GM21526 (cell line): ENCODE measurements at regions not wholly inside any gene's neighbourhood (a gene's known extent, or its start where the extent isn't known, plus 50 kb on each side); places are given as distances from the start of the nearest gene placed in this dataset.
A peak's percentile ranks its signal among the peaks of the same experiment; 100 is the strongest.

Experiments used
- ATAC-seq: cut with Tn5 transposase; IDR thresholded peaks from one replicate; pipeline ENCODE4 v1.9.1; 2021; ENCODE audit warnings: moderate library complexity; ENCODE audit not compliant: unreplicated experiment, low FRiP score

DNA sequence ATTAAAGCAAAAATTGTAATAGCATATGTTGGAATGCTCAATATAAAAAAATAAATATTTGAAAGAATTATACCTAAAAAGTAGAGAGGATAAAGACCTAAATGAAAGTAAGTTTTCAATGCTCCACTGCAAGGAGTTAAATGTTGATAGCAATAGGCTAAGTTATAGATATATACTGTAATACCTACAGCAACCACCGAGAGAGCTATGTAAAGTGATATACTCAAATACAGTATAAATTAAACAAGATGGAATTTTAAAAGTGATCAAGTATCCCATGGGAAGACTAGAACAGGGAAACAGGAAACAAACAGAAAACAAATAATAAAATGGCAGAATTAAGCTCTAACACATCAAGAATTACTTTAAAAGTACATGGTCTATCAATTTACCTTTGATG is 73.9 kb downstream of the CASP3 start:
- ATAC-seq, result no peak

GRCh38 chr4:184574861-184575260 is 74.4 kb downstream of the CASP3 start:
- ATAC-seq, result no peak

- no peak for ATAC-seq
Measured at GRCh38 chr4:184573701-184574100, 75.5 kb downstream of the CASP3 start.

GRCh38 chr4:184568770-184569169 is 80.5 kb downstream of the CASP3 start:
- no peak for ATAC-seq

DNA sequence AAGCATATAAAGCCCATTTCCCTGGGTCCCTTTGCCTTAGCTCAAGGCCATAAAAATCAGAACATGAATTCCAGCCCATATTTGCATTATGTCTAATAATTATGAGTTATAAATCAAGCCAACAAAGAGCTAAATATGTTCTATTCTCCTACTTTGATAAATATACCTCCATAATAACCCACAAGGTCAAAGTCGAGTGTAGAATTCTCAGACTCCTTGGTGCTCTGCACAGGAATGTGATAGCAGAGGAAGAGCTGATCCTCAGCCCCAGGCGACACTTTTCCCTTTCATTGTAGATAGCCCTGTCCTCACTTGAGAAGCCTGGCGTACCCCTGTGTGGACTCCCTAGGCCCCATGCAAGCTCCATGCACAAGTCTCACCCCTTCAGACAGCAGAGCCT is 85.6 kb downstream of the CASP3 start:
- no peak for ATAC-seq

GRCh38 chr4:184558996-184559395 is 84.6 kb upstream of the IRF2 start:
- no peak for ATAC-seq

DNA sequence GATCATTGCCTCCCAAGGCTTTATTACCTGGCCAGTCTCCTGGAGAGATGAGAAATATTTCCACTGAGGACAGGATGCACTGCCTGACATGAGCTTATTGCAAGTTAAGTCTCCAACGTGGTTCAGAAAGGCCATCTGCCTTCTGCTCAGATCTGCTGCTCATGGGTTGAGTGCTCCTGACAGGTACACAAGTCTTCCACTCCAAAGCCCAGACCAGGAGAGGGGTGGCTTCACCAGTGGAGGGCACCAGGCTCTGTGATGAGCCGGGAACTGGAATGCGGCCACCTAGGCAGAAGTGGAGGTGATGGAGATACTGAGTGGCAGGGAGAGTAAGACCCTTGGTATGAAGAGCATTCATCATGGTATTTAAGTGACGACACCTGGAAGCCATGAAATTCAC is 79.5 kb upstream of the IRF2 start:
- ATAC-seq, result no peak

DNA sequence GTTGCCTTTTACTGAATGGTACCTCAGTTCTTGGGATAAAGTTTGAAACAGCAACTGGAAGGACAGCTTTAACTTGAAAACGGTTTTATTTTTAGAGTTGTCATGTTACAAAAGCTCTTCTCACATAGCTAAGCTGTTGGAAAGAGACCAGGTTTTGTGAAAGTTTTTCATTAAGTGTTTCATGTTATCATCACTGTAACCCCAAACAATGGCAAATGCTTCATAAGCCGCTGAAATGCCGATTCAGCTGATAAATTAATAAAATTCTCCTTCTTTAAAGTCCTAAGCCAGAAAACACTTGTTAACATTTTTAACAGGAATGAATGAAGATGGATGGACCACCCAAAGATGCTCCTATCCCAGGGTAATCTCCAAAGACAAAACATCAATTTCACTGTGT is 76.1 kb upstream of the IRF2 start:
- ATAC-seq, result no peak

- no peak for ATAC-seq
Measured at GRCh38 chr4:184548648-184549341, 74.4 kb upstream of the IRF2 start.

- no peak for ATAC-seq
Measured at GRCh38 chr4:184548316-184548647, 73.9 kb upstream of the IRF2 start.

DNA sequence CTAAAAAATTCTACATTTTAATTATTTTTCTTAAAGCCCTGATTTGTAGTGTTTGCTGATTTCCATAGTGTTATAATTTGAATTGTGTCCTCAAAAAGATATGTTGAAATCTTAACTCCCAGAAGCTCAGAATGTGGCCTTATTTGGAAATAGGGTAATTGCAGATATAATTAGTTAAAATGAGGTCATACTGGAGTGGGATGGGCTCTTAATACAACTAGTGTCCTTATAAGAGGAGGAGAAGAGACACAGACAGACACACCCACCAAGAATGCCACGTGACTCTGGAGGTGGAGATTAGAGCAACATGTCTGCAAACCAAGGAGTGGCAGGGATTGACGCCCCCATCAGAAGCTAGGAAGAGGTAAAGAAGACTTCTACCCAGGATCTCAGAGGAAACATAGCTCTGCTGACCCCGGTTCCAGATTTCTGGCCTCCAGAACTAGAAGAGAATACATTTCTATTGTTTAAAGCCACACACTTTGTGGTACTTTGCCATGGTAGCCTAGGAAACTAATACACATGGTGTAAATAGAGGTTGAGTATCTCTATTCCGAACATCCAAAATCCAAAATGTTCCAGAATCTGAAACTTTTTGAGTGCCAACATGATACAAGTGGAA is 70.5 kb upstream of the IRF2 start:
- ATAC-seq, result no peak

DNA sequence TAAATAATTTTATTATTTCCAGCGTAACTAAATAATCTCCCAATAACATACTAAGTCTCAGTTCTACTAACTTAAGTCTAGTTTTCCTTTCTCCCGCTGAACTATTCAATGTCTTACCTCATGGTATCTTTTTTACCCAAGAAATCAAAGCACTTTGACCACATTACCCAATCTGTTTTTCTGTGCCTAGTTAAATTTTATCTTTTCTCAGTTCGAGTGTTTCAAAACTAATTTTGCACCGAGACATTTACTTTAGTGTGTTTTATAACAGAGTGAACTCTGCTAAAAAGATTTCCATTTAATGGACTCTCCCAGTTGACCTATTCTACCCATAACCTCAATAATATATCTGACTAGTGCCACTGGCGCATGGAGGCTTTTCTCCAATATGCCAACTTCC is 67.6 kb upstream of the IRF2 start:
- no peak for ATAC-seq

DNA sequence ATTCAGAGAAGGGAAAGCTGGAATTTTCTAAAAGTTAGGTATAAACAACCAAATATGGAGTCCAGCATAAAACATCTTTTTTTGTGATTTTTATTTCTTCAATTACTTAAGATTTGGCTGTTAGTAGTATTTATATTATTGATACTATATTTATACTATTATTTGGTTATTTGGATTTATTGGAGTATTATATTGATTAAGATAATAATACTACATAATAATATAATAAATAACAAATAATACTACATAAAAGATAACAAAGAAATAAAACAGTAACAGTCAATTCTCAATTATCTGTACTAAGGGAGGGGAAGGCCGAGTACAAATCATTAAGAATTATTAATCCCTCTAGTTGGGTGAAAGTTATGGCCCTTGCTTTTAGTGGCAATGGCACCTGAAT is 66.0 kb upstream of the IRF2 start:
- no peak for ATAC-seq

GRCh38 chr4:184538023-184538599 is 63.8 kb upstream of the IRF2 start:
- peak; percentile 44 for ATAC-seq

DNA sequence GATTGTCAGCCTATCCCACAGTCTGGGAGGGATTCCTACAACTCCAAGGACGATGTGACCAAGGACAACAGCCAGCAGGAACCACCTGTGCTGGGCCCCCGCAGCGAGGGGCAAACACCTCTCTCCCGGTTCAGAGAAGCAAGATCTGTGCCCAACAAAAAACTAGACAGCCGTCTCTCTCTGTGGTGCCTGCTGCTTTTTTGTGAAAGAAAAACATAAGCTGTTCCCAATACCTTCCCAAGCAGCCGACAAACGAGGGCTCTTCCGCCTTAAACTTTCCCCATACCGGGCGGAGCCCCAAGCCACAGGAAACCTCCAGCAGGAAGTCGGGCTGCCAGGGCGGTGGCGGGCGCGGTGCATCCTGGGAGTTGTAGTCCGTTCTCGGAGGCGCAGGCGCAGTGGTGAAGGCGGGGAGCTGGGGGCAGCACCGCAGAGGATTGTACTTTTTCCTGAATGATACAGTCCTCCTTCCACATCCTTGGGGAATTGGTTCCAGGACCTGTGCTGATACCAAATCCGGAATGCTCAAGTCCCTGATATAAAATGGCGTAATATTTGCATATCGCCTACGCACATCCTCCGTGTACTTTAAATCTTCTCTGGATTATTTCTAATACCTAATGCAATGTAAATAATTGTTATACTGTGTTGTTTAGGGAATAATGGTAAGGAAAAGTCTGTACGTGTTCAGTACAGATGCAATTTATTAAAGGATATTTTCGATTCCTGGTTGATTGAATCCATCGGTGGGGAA is 63.1 kb upstream of the IRF2 start:
- ATAC-seq, result peak; percentile 46

- ATAC-seq, result peak; percentile 1
Measured at GRCh38 chr4:184536881-184537248, 62.5 kb upstream of the IRF2 start.

GRCh38 chr4:184536065-184536880 is 61.9 kb upstream of the IRF2 start:
- no peak for ATAC-seq

DNA sequence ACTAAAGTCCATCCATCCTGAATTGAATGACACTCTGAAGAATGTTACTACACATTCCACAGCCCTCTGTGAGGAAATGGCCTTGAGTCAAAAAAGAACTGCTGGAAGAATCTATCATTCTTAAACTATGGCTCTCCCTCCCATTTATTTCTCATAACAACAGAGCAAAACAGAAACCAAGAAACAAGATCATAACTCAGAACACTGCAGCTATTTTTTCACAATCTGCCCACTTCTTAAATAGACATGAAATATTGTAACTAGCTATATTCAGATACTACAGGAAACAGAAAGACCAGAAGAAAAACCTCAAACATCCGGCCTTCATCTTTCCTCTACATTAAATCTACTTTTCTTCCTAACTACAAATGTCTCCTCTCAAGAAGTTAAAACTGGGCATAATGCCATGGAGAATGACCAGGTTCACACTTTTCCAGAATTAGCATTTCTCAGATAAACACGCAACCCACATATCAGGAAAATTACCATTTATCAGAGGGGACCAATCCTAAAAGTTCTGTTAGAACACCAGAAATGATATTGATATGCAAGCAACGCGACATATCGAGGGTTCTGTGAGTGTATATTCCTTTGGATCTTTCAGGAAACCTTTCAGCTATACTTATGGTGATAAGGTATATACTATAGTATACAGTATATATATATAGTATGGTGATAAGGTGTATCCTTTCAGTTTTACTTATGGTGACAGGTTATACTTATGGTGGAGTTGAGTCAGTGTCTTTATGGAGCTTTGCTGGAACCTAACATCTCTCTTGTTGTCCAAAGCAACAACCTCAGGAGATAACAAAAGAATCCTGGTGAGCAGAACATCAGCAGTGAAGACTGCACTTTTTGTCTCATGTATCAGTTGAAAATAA is 60.4 kb upstream of the IRF2 start:
- ATAC-seq, result peak; percentile 47

- no peak for ATAC-seq
Measured at GRCh38 chr4:184533908-184534307, 59.6 kb upstream of the IRF2 start.

GRCh38 chr4:184531008-184531407 is 56.7 kb upstream of the IRF2 start:
- ATAC-seq, result no peak
